ENCODE measurements at regions not wholly inside any gene's neighbourhood (a gene's known extent, or its start where the extent isn't known, plus 50 kb on each side); places are given as distances from the start of the nearest gene placed in this dataset.
"Not testable (repeated sequence)": the region's sequence is repeated elsewhere in the genome, so short reads cannot be mapped to it uniquely, and the experiment has no call there.

DNA sequence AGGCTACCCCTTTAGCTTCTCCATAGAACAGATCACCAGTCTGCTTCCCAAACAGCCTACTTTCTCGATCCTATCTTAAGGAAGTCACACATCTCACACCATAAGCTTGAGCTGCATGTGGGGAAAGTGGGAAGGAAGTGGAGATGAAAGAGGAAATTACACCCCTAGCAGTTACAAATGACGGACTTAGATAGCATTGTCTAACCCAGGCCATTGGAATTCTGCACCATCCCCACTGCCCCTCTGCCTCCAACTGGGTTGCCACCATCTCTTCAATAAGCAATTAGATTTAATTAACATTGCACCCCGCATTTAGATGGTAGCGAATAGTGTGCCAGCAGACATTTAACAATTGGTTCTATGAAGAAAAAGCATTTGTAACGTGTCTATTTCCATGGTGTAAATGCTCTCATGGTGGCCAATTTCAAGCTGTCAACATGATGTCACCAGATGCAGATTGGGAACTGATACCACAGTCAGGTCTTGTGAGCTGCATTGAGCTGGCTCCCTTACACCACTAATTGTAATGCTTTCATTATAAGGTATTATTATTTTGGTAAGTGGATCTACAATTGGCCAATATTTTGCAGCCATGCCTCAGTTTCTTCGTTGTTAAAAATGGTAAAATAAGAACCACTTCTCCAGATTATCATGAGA, 124.7 kb downstream of the CD24 start:
- DNase-seq (ENCODE audit: low spot score) = no peak

DNA sequence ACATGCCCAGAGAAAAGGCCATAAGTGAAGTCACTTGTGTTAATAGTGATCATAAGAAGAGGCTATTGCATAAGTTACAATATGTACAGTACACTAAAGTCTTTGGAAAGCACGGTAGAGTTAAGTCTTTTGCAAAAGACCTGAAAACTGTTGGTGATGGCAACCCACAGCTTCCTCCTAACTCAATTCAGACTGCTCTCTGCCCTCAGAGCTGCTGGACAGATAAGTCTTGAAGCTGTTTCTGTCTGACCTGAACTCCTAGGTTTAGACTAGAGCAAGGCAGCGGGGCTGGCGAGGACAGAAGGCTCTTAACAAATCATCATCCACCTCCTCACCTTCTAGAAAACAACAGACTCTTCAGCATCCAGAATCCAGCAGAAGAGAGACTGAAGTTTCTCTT, 125.4 kb downstream of the CD24 start:
- no peak for DNase-seq (ENCODE audit: low spot score)

DNA sequence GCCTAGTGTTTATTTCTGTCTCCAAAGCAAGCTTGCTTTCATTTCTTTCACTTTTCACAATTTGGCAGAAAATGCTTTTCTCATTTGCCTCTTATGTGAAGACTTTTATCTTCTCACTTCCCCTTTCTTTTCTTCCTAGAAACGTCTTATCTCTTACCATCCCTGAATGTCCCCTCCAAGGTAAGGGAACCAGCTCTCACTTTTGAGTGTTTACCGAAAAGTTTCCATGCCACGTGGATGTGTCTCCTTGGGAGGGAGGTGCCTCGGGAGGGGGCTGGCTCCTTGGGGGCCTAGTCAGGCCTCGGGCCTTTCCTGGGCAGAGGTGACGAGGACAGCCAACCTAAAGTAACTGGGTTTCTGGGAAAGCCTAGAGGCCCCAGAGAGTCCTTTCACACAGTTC, 127.4 kb downstream of the CD24 start:
- no peak for DNase-seq (ENCODE audit: low spot score)

DNA sequence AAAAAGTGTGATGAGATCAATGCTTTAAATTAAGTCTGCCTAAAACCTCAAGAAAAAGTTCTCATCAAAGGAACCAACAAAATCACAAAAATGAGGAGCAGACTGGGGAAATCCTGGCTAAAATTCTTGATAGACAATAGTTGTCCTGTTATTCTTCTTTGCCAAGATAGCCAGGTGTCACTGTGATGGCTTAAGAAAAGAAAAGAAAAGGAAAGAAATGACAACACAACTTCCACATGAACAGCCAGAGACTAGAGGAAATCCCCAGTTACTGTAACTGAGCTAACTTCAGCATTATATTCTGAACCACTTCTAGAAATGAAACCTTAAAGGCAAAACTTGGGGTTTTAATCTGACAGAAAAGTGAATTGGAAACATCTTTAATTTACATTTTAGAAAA, 129.6 kb downstream of the CD24 start:
- DNase-seq (ENCODE audit: low spot score) = no peak

DNA sequence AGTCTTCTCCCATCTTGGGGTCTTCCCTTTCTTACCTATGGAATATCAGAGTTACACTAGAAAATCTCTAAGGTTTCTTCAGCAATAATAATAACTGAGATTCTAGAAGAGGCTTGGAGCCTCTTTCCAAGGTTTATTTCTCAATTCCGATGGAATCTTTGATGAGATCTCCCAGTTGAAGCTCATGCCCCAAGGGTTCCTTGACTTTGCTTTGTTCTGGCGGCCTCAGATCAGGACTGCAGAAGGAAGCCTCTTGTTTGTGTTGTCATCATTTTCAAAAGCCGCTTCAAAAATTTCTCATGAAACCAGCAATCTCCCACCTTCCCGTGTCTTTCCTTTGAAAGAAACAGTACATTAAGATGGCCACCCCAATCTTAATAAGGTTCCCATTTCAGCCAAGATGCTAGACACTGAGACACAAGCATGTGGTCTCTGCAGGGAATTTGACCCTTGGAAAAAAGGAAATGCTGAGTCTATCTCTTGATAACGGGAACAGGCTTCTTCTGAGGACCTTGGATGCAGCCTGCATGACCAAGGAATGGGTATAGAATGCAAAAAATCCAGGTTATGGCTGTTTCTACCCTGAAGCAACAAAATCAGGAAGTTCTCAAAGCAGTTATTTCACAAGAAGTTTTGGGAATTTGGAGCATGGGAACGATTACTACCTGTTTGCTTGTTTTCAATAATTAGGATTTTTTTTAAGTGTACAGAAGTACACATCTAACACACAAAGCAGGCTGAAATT, 141.6 kb downstream of the CD24 start:
- DNase-seq (ENCODE audit: low spot score) = no peak

DNA sequence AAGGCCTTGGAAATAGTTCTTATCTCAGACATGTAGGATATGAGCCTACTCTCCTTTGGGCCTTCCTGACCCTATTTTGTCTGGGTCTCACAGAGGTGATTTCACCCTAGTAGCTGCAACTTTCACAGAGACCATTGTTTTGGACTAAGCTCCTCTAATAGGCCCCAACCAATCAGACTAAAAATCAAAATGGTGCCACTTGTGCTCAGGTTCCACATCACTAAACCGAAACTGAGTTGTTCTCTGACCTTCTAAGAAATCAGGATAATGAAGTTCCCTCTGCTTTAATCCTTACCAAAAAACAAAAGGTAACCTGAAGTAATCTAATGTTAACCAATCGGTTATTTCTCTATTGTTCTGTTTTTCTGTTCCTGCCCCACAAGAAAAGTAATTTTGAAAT, 143.6 kb downstream of the CD24 start:
- DNase-seq (ENCODE audit: low spot score) = no peak

DNA sequence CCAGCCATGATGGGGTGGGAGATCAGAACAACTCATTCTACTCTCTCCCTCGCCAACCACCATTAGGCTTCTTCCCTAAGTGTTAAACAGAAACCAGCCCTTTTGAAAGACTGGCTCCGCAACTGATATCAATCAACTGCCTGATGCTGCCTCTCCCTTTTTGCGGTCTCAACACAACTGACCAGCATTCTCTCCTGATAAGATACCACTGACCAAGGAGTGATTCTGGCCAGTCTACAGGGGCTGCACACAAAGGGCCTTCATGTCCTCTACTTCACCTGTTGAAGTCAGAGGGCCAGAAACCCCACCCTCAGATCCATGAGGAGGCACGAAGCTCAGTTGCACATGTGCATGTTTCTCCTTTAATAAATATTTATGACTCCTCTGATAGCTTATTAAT, 145.1 kb downstream of the CD24 start:
- DNase-seq (ENCODE audit: low spot score) = no peak

DNA sequence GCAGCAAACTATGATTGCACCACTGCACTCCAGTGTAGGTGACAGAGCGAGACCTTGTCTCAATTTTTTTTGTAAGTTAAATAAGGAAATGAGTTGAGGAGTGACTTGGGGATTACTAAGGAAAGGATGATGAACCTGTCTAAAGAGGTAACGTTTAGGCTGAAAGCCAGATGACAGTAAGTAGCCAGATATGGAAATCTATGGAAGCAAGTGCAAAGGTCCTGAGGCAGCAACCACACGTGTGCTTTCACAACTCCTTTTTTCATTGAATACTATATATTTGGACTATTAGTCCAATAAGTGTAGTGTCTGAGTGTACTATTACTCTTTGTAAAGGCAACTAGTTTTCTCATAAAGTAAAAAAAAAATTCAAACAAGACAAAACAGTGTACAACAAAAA, 147.4 kb downstream of the CD24 start:
- no peak for DNase-seq (ENCODE audit: low spot score)

DNA sequence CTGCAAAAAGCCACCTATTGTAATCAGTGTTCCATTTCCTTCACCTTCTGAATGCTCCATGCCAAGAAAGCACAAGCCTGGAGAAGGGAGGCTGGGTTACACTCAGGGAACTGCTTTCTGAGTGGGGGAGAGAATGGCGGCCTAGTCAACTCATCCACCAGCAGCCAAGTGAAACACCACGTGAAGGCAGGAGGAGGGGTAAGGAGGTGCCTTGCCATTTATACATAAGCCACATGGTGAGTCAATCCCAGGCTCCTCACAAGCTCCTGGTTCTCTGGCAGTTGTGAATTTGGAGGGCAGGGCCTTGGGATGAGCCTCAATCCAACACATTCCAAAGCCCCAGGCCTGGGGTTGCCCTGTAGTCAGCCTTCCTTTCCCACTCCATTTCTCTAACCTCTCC, 149.4 kb downstream of the CD24 start:
- no peak for DNase-seq (ENCODE audit: low spot score)

DNA sequence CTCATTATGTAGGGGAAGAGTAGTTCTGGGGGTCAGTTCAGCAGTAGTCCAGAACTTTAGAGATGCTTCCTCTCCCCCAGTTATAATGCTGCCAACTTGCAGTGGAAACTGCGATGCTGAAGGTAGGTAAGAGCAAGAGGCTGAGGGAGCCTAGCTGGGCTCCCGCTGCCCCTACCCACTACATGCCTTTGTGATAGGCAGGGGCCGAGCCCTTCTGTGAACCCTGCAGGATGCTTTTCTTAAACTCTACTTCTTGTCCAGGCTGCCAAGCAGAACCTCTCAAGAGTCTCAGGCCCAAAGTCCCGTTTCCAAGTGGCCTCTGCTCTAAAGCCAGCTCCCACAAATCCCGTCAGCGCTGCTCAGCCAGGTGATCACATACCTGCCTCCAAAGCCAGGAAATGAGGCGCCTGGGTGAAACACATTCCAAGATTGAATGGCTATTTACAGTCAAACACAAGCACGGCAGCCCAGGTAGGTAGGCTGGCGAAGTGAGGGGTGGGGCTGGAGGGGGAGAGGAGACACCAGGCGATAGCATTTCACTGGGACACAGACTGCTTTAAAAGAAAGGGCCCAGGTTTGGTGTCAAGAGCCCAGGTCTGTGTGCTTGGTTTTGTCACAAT, 150.7 kb downstream of the CD24 start:
- DNase-seq (ENCODE audit: low spot score) = peak; percentile 34

DNA sequence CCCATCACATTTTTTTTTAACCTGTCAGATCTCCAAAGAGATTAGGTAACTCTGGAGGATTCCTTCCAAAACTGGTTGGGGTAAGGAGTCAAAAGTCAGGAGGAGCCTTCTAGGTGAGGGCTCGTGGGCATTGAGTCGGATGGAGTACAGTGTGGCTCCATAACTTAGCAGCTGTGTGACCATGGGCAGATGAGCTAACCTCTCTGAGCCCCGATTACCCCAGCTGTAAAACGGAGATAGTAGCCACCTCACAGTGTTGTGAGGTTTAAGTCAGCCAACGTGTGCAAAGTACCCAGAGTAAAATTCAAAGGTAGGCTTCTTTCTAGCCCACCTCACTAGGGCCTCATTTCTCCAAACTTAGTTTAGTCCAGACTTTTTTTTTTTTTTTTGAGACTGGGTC, 151.5 kb downstream of the CD24 start:
- no peak for DNase-seq (ENCODE audit: low spot score)

DNA sequence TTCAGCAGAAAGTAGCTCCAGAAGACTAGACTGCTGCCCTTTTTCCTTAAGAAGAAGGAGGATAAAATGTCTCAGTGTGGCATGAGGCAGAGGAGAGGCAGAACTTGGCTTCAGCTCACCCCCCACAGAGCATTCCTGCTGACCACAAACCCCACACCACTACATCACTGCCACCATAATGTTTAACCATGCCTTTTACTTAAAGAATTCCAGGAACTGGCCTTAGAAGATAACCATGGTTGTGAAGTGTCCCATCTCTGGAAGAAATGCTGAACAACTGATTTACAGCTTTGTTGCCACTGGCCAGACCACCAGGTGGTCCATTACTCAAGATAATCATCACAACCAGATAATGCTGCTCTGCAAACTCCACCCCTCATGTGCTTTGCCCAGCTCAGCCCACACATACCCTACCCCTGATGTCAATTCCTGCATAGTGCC, 154.1 kb downstream of the CD24 start:
- no peak for DNase-seq (ENCODE audit: low spot score)

DNA sequence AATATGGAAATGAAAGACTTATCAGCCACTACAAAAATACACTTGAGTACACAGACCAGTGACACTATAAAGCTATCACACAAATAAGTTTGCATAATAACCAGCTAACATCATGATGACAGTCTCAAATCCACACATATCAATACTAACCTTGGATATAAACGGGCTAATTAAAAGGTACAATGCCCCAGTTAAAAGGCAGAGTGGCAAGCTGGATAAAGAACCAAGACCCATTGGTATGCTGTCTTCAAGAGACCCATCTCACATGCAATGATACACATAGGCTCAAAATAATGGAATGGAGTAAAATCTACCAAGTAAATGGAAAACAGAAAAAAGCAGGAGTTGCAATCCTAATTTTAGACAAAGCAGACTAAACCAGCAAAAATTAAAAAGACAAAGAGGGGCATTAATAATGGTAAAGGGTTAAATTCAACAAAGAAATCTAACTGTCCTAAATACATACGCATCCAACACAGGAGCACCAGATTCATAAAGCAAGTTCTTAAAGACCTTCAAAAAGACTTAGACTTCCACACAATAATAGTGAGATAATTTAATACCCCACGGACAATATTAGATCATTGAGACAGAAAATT, 163.3 kb downstream of the CD24 start:
- DNase-seq (ENCODE audit: low spot score) = no peak

DNA sequence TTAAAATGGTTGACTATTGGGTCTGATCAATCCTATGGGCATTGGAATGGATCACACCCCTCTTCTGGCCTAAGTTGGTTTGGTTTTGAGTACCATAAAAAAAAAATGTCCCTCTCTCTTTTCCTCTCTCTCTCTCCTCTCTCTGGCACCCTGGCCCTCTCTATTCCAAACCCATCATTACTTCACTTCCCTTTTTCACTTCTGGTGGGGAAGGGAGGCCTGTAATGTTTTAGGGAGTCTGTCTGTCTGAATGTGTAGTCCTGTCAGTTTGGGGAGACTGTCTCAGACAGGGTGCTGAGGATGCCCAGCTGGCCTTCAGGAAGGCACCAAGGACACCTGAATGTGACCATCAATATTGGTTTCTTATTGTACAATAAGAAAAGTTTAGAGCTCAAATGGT, 165.8 kb downstream of the CD24 start:
- no peak for DNase-seq (ENCODE audit: low spot score)

DNA sequence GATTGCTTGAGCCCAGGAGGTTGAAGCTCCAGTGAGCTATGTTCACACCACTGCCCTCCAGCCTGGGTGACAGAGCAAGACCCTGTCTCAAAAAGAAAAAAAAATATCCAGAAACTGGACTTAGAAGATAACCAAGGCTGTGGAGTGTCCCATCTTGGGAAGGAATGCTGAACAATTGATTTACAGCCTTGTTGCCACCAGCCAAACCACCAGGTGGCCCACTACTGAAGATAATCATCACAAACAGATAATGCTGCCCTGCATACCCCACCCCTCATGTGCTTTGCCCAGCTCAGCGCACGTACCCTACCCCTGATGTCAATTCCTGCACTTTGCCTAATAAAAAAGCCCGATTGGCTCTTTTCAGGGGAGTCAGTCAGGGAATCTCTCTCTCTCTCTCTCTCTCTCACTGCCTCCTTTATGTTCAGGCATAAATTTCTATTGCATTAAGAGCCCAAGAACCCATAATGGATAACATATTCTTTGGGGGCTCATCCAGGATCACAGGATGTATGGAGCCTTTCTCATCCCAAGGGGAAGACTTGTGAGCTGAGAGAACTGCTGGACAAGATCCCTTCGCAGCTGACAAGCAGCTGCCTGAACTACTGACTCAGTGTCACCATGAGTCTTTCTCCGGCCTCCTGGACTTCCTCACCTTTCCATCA, 166.4 kb downstream of the CD24 start:
- DNase-seq (ENCODE audit: low spot score) = no peak

DNA sequence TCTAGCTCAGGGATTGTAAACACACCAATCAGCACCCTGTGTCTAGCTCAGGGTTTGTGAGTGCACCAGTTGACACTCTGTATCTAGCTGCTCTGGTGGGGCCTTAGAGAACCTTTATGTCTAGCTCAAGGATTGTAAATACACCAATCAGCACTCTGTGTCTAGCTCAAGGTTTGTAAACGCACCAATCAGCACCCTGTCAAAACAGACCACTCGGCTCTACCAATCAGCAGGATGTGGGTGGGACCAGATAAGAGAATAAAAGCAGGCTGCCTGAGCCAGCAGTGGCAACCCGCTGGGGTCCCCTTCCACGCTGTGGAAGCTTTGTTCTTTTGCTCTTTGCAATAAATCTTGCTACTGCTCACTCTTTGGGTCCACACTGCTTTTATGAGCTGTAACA, 168.3 kb downstream of the CD24 start:
- DNase-seq (ENCODE audit: low spot score) = not testable (repeated sequence)

DNA sequence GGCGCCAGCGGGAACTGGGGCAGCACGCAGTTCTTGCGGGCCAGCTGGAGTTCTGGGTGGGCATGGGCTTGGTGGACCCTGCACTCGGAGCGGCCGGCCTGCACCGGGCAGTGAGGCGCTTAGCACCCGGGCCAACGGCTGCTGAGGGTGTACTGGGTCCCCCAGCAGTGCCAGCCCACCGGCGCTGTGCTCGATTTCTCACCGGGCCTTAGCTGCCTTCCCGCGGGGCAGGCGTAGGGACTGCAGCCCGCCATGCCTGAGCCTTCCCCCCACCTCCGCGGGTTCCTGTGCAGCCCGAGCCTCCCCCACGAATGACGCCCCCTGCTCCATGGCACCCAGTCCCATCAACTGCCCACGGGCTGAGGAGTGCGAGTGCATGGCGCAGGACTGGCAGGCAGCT, 168.8 kb downstream of the CD24 start:
- DNase-seq (ENCODE audit: low spot score) = no peak

DNA sequence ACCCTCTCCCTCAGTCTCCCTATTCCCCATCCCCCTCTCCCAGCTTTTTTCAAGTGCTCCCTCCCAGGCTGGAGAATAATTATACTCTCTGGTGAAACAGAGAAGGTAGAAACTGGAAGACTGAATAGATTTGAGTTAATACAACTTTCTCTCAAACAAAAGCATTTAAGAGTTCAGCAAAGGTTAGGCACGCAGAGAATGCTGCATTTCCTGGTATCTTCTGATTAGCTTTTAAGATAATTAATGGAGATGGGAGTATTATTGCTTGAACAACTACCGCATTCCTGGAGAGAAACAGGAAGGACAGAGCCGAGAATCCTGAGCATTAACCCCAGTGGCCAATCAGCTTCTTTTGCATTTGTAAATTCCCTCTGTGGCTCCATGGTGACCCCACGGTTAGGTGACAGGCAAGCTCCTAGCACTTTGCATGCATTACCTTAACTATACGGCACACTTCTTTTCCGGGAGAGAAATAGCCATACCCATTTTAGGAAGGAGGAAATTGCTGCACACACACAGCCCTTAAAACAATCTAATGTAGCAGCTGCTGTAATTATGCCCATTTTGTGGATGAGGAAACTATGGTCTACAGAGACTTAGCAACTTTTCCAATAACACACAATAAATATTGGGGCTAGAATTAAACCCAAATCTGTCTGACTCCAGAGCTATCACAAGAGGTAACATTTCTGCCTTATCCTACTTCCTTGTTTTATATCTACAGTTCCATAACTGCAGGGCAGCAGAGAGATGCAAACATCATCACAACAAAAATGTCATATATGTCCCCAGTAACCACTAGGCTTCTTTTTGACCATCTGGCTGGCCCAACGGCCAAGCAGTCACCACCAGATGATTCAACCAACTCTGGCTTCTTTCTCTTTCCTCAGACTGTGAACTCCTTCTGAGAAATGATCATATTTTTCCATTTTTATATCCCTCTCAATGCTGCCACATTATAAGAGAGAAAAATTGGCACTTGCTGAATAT, 169.9 kb downstream of the CD24 start:
- no peak for DNase-seq (ENCODE audit: low spot score)

DNA sequence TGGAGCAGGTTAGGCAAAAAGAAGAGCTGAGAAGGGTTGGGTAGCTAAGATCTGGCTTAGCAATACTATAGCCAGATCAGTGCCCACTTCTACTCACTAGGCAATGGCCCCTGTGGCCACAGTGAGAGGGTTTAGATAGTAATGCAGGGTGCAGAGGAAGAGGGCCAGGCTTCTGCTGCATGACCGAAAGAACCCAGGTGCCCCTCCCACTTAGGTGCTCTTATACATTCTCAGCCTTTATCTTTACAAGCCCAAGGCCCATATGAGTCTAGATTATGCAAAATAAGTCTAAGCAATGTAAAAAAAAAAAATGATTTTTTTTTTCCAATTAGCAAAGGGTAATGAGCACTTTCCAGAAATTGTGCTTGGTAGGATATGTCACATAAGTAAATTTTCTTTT, 171.3 kb downstream of the CD24 start:
- no peak for DNase-seq (ENCODE audit: low spot score)

DNA sequence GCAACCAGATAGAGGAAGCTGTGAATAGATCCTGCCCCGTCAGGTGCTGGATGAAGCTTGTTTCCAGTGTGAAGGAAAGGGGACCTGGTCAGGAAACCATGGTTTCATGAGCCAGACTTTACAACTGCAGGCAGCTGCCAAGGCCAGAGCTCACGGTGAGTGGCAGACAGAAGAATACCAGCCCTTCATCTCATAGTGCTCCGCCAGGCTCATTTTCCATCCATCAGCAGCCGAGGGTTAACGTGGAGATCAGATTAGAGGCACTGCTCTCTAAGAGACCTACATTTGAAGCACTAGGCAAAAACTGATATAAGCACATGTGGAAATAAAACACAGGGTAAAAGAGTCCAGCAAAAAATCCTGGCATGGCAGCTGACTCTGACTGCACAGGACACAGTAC, 172.4 kb downstream of the CD24 start:
- DNase-seq (ENCODE audit: low spot score) = no peak

DNA sequence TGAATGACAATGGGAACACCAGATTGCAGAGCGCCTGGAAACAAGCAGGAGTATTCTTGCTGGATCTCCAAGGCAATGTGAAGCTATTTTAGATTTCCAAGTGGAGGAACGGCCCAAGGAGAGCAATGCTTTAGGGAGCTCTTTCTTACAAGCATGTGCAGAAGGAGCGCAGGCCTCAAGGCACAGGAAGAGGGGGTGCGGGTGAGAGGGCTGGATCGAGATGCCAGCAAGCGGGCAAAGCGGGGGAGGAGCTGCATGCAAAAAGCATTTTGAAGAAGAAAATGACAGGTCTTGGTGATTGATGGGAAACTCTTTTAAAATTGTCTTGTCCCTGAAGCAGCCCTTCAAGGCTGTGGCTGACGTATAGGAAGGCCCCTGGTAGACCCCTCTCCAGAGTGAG, 171.9 kb downstream of the QRSL1 start:
- no peak for DNase-seq (ENCODE audit: low spot score)
